Body of pancreas (tissue), 4 donors: ENCODE measurements at regions not wholly inside any gene's neighbourhood (a gene's known extent, or its start where the extent isn't known, plus 50 kb on each side); places are given as distances from the start of the nearest gene placed in this dataset.

Source experiments
- ATAC-seq: fragments of 150-250 bp; one replicate; pipeline ENCODE4 v1.9.1; 2016
- DNase-seq, 4 donors: peaks; one replicate each; pipeline ENCODE4 v3.0.0-alpha.2; 2019
- H3K27ac ChIP-seq, 4 donors: fragments of 200-600 bp; sonication (generic); 1 replicate in 3 of 4; 2 replicates in 1 of 4; pipeline versions ENCODE4 v1.5.1 to v1.6.1; 2016 to 2019; ENCODE audit warnings: mild to moderate bottlenecking in 1 of 4, mixed read lengths in 1 of 4, moderate library complexity in 1 of 4
- H3K27me3 ChIP-seq, 2 donors: fragments of 200-600 bp; sonication (generic); one replicate each; pipeline ENCODE4 v1.6.0; 2016; ENCODE audit warnings: mild to moderate bottlenecking in 1 of 2
- H3K36me3 ChIP-seq, 2 donors: fragments of 200-600 bp; sonication (generic); replicated peaks in 1 of 2; 2 replicates each; pipeline ENCODE4 v1.5.1; 2016; ENCODE audit warnings: low read depth in 2 of 2; ENCODE audit not compliant: insufficient read depth in 1 of 2
- H3K4me1 ChIP-seq: fragments of 200-600 bp; sonication (generic); one replicate; pipeline ENCODE4 v1.6.0; 2016
- H3K4me3 ChIP-seq, 2 donors: fragments of 200-600 bp; sonication (generic); 1 replicate in 1 of 2; 2 replicates in 1 of 2; pipeline ENCODE4 v1.5.1; 2016 to 2019
- H3K9me3 ChIP-seq, 3 donors: fragments of 200-600 bp; sonication (generic); 1 replicate in 2 of 3; 2 replicates in 1 of 3; pipeline ENCODE4 v1.5.1; 2016
- CTCF ChIP-seq, 7 experiments: fragments of 450-650 bp in 4 of 7; fragments of 200-600 bp in 3 of 7; sonication (generic) in 3 of 7; IDR thresholded peaks; one replicate each; pipeline ENCODE4 v1.5.1; 2016 to 2019; ENCODE audit warnings: antibody characterized with exemption in 7 of 7
- POLR2A ChIP-seq, 3 donors: fragments of 450-650 bp; IDR thresholded peaks; one replicate each; pipeline ENCODE4 v1.6.1; 2016; ENCODE audit warnings: antibody characterized with exemption in 3 of 3, mild to moderate bottlenecking in 2 of 3
- WGBS, 2 donors: methylation state at CpG; one replicate each; pipeline ENCODE4 v1.1.5; 2017; 5-methylcytosine and 5-hydroxymethylcytosine counted together
- intact Hi-C: fragments of 100-400 bp; cut with DNase I; formaldehyde crosslinking; loops from one replicate; pipeline ENCODE4 v1.15.1; 2023

- DNase-seq (no peak), ATAC-seq (no peak)
- no peaks in the 10 kb centered on the region for H3K36me3 ChIP-seq
- H3K4me3 ChIP-seq = no peak overlapping the region
- WGBS, 2 donors = 5 to 34% methylated on average over 2 of the region's 2 CpGs
- intact Hi-C loops = no loop called here
- no peaks in the 10 kb centered on the region for H3K27me3 ChIP-seq
- H3K9me3 ChIP-seq = no peaks in the 10 kb centered on the region
- TF ChIP-seq CTCF (IDR thresholded peaks at IDR 0.05) (no peak), POLR2A (IDR thresholded peaks at IDR 0.05) (no peak)
- H3K4me1 ChIP-seq = no peaks in the 10 kb centered on the region
- no peak overlapping the region for H3K27ac ChIP-seq
Measured at GRCh38 chr5:33309068-33309467, 131.7 kb upstream of the TARS1 start.

GRCh38 chr5:33309536-33310345, 131.0 kb upstream of the TARS1 start:
- Histone ChIP-seq H3K36me3 (no peaks in the 10 kb centered on the region), H3K27me3 (no peaks in the 10 kb centered on the region), H3K9me3 (no peaks in the 10 kb centered on the region), H3K27ac (no peak overlapping the region), H3K4me1 (no peaks in the 10 kb centered on the region), H3K4me3 (no peak overlapping the region)
- WGBS, 2 donors = 37 to 50% methylated on average over 3 of the region's 3 CpGs
- intact Hi-C loops = no loop called here
- TF ChIP-seq CTCF (IDR thresholded peaks at IDR 0.05) (no peak), POLR2A (IDR thresholded peaks at IDR 0.05) (no peak)
- DNase-seq = no peak
- no peak for ATAC-seq

GRCh38 chr5:33310451-33310850, 130.3 kb upstream of the TARS1 start:
- Histone ChIP-seq H3K4me3 (no peak overlapping the region), H3K9me3 (no peaks in the 10 kb centered on the region), H3K4me1 (no peaks in the 10 kb centered on the region), H3K27me3 (no peaks in the 10 kb centered on the region), H3K27ac (no peak overlapping the region), H3K36me3 (no peaks in the 10 kb centered on the region)
- intact Hi-C loops = no loop called here
- no peak for TF ChIP-seq CTCF (IDR thresholded peaks at IDR 0.05)
- TF ChIP-seq POLR2A (IDR thresholded peaks at IDR 0.05) = no peak
- ATAC-seq = no peak
- WGBS, 2 donors = 78 to 84% methylated on average over 2 of the region's 2 CpGs
- no peak for DNase-seq

GRCh38 chr5:33311893-33312292, 128.9 kb upstream of the TARS1 start:
- no peak for ATAC-seq

More at GRCh38 chr5:33311893-33312292, 128.9 kb upstream of the TARS1 start:
- H3K27me3 ChIP-seq = no peaks in the 10 kb centered on the region
- no peak overlapping the region for H3K4me3 ChIP-seq
- intact Hi-C loops = no loop called here
- TF ChIP-seq CTCF (IDR thresholded peaks at IDR 0.05) (no peak), POLR2A (IDR thresholded peaks at IDR 0.05) (no peak)
- H3K9me3 ChIP-seq = no peaks in the 10 kb centered on the region
- DNase-seq = no peak
- no peaks in the 10 kb centered on the region for H3K4me1 ChIP-seq
- H3K36me3 ChIP-seq = no peaks in the 10 kb centered on the region
- no peak overlapping the region for H3K27ac ChIP-seq
